Activated CD8-positive, alpha-beta T cell treated with anti-CD3 and anti-CD28 coated beads, Interleukin-2, amount 10 ng/mL, durations not matched to agents 7 days and 5 days (primary cell): ENCODE measurements at regions not wholly inside any gene's neighbourhood (a gene's known extent, or its start where the extent isn't known, plus 50 kb on each side); places are given as distances from the start of the nearest gene placed in this dataset.
"Not testable (repeated sequence)": the region's sequence is repeated elsewhere in the genome, so short reads cannot be mapped to it uniquely, and the experiment has no call there.

Experiments
- ATAC-seq: fragments of 150-1000 bp; cut with Tn5 transposase; one replicate; pipeline ENCODE4 v1.10.0; 2021; ENCODE audit warnings: moderate library complexity
- CTCF ChIA-PET: fragments of 350-600 bp; sonication (Branson Sonifier 250); formaldehyde crosslinking; loops from one replicate; lab custom pipeline; 2021; ENCODE audit warnings: antibody characterized with exemption; lab: Charles Lee
- POLR2A ChIA-PET: fragments of 350-600 bp; sonication (Branson Sonifier 250); formaldehyde crosslinking; loops from one replicate; lab custom pipeline; 2021; ENCODE audit warnings: antibody characterized with exemption; lab: Charles Lee
- DNase-seq: peaks from one replicate; pipeline ENCODE4 v3.0.0-alpha.2; 2020
- H3K27ac Mint-ChIP-seq: one replicate; pipeline ENCODE4 v1.8.0; 2021; ENCODE audit warnings: mild to moderate bottlenecking, mixed read lengths
- H3K27me3 Mint-ChIP-seq: one replicate; pipeline ENCODE4 v1.8.0; 2021; ENCODE audit warnings: low read depth, mixed read lengths
- H3K36me3 Mint-ChIP-seq: one replicate; pipeline ENCODE4 v1.8.0; 2021; ENCODE audit warnings: low read depth, mixed read lengths
- H3K4me1 Mint-ChIP-seq: one replicate; pipeline ENCODE4 v1.8.0; 2021; ENCODE audit warnings: low read depth, mixed read lengths
- H3K4me3 Mint-ChIP-seq: one replicate; pipeline ENCODE4 v1.8.0; 2021; ENCODE audit warnings: mild to moderate bottlenecking, mixed read lengths
- H3K9me3 Mint-ChIP-seq: one replicate; pipeline ENCODE4 v1.8.0; 2022; ENCODE audit warnings: mixed read lengths; ENCODE audit not compliant: insufficient read depth

- CTCF ChIA-PET, result no interaction called here
- no peak overlapping the region for H3K4me3 Mint-ChIP-seq
- H3K27ac Mint-ChIP-seq, result no peak overlapping the region
- POLR2A ChIA-PET, result no interaction called here
- no peaks in the 10 kb centered on the region for H3K27me3 Mint-ChIP-seq
- H3K9me3 Mint-ChIP-seq, result peaks cover 5% of the 10 kb centered on the region
- no peak for DNase-seq
- H3K4me1 Mint-ChIP-seq, result no peaks in the 10 kb centered on the region
- no peaks in the 10 kb centered on the region for H3K36me3 Mint-ChIP-seq
- ATAC-seq, result no peak
Observed at GRCh38 chr2:133624551-133624950, 56.3 kb upstream of the NCKAP5 start.

- Mint-ChIP-seq H3K36me3 (no peaks in the 10 kb centered on the region), H3K9me3 (no peaks in the 10 kb centered on the region), H3K27me3 (no peaks in the 10 kb centered on the region), H3K4me3 (no peak overlapping the region), H3K4me1 (no peaks in the 10 kb centered on the region), H3K27ac (no peak overlapping the region)
- ChIA-PET CTCF (no interaction called here), POLR2A (no interaction called here)
- DNase-seq (no peak), ATAC-seq (no peak)
Observed at GRCh38 chr2:133627741-133628140, 59.5 kb upstream of the NCKAP5 start.

GRCh38 chr2:133633309-133633708 is 65.0 kb upstream of the NCKAP5 start:
- no peak overlapping the region for H3K27ac Mint-ChIP-seq
- H3K36me3 Mint-ChIP-seq, result no peaks in the 10 kb centered on the region
- no peaks in the 10 kb centered on the region for H3K9me3 Mint-ChIP-seq
- no peak for DNase-seq
- H3K4me3 Mint-ChIP-seq, result no peak overlapping the region
- ATAC-seq, result no peak
- no peaks in the 10 kb centered on the region for H3K27me3 Mint-ChIP-seq
- no peaks in the 10 kb centered on the region for H3K4me1 Mint-ChIP-seq
- ChIA-PET CTCF (no interaction called here), POLR2A (no interaction called here)

- ChIA-PET POLR2A (no interaction called here), CTCF (no interaction called here)
- Mint-ChIP-seq H3K9me3 (no peaks in the 10 kb centered on the region), H3K27ac (no peak overlapping the region), H3K36me3 (no peaks in the 10 kb centered on the region), H3K4me1 (no peaks in the 10 kb centered on the region), H3K27me3 (no peaks in the 10 kb centered on the region), H3K4me3 (no peak overlapping the region)
- ATAC-seq, result no peak
- DNase-seq, result no peak
Observed at GRCh38 chr2:133633881-133634409, 65.7 kb upstream of the NCKAP5 start.

- no peaks in the 10 kb centered on the region for H3K27me3 Mint-ChIP-seq
- no peaks in the 10 kb centered on the region for H3K4me1 Mint-ChIP-seq
- H3K4me3 Mint-ChIP-seq, result no peak overlapping the region
- ATAC-seq, result no peak
- H3K36me3 Mint-ChIP-seq, result no peaks in the 10 kb centered on the region
- no peak for DNase-seq
- ChIA-PET CTCF (no interaction called here), POLR2A (no interaction called here)
- H3K27ac Mint-ChIP-seq, result no peak overlapping the region
- H3K9me3 Mint-ChIP-seq, result no peaks in the 10 kb centered on the region
Observed at GRCh38 chr2:133635131-133635530, 66.9 kb upstream of the NCKAP5 start.

- Mint-ChIP-seq H3K27ac (no peak overlapping the region), H3K9me3 (no peaks in the 10 kb centered on the region), H3K27me3 (no peaks in the 10 kb centered on the region), H3K4me3 (no peak overlapping the region), H3K36me3 (no peaks in the 10 kb centered on the region), H3K4me1 (no peaks in the 10 kb centered on the region)
- no peak for ATAC-seq
- CTCF ChIA-PET, result no interaction called here
- POLR2A ChIA-PET, result no interaction called here
- DNase-seq, result no peak
Observed at GRCh38 chr2:133636287-133636686, 68.0 kb upstream of the NCKAP5 start.

GRCh38 chr2:133640103-133640502 is 71.8 kb upstream of the NCKAP5 start:
- Mint-ChIP-seq H3K36me3 (no peaks in the 10 kb centered on the region), H3K9me3 (no peaks in the 10 kb centered on the region), H3K27ac (no peak overlapping the region), H3K27me3 (no peaks in the 10 kb centered on the region), H3K4me1 (no peaks in the 10 kb centered on the region), H3K4me3 (no peak overlapping the region)
- ATAC-seq (no peak), DNase-seq (no peak)
- POLR2A ChIA-PET, result no interaction called here
- CTCF ChIA-PET, result no interaction called here

- ChIA-PET CTCF (no interaction called here), POLR2A (no interaction called here)
- no peaks in the 10 kb centered on the region for H3K36me3 Mint-ChIP-seq
- H3K27me3 Mint-ChIP-seq, result no peaks in the 10 kb centered on the region
- H3K9me3 Mint-ChIP-seq, result no peaks in the 10 kb centered on the region
- ATAC-seq (no peak), DNase-seq (no peak)
- no peak overlapping the region for H3K4me3 Mint-ChIP-seq
- H3K4me1 Mint-ChIP-seq, result no peaks in the 10 kb centered on the region
- H3K27ac Mint-ChIP-seq, result no peak overlapping the region
Observed at GRCh38 chr2:133641497-133641896, 73.2 kb upstream of the NCKAP5 start.

- Mint-ChIP-seq H3K4me1 (no peaks in the 10 kb centered on the region), H3K9me3 (no peaks in the 10 kb centered on the region), H3K27me3 (no peaks in the 10 kb centered on the region), H3K36me3 (no peaks in the 10 kb centered on the region), H3K27ac (no peak overlapping the region), H3K4me3 (no peak overlapping the region)
- DNase-seq, result no peak
- ChIA-PET POLR2A (no interaction called here), CTCF (no interaction called here)
- ATAC-seq, result no peak
Observed at GRCh38 chr2:133641942-133642725, 73.9 kb upstream of the NCKAP5 start.

GRCh38 chr2:133642791-133643191 is 74.5 kb upstream of the NCKAP5 start:
- Mint-ChIP-seq H3K27me3 (no peaks in the 10 kb centered on the region), H3K4me1 (no peaks in the 10 kb centered on the region), H3K36me3 (no peaks in the 10 kb centered on the region), H3K4me3 (no peak overlapping the region), H3K9me3 (no peaks in the 10 kb centered on the region), H3K27ac (no peak overlapping the region)
- CTCF ChIA-PET, result no interaction called here
- ATAC-seq, result no peak
- POLR2A ChIA-PET, result no interaction called here
- DNase-seq, result no peak

GRCh38 chr2:133643863-133644262 is 75.6 kb upstream of the NCKAP5 start:
- Mint-ChIP-seq H3K27ac (no peak overlapping the region), H3K4me3 (no peak overlapping the region), H3K4me1 (no peaks in the 10 kb centered on the region), H3K27me3 (no peaks in the 10 kb centered on the region), H3K9me3 (no peaks in the 10 kb centered on the region), H3K36me3 (no peaks in the 10 kb centered on the region)
- CTCF ChIA-PET, result no interaction called here
- ATAC-seq (no peak), DNase-seq (no peak)
- POLR2A ChIA-PET, result no interaction called here

GRCh38 chr2:133644846-133645245 is 76.6 kb upstream of the NCKAP5 start:
- ATAC-seq (no peak), DNase-seq (no peak)
- ChIA-PET CTCF (no interaction called here), POLR2A (no interaction called here)
- H3K27ac Mint-ChIP-seq, result no peak overlapping the region
- H3K9me3 Mint-ChIP-seq, result no peaks in the 10 kb centered on the region
- H3K4me3 Mint-ChIP-seq, result no peak overlapping the region
- H3K36me3 Mint-ChIP-seq, result no peaks in the 10 kb centered on the region
- no peaks in the 10 kb centered on the region for H3K27me3 Mint-ChIP-seq
- no peaks in the 10 kb centered on the region for H3K4me1 Mint-ChIP-seq

- H3K4me1 Mint-ChIP-seq, H3K4me3 Mint-ChIP-seq, ATAC-seq, H3K36me3 Mint-ChIP-seq, H3K27ac Mint-ChIP-seq, DNase-seq, H3K27me3 Mint-ChIP-seq, POLR2A ChIA-PET, CTCF ChIA-PET, H3K9me3 Mint-ChIP-seq: not testable (repeated sequence)
Observed at GRCh38 chr2:133647386-133647785, 79.1 kb upstream of the NCKAP5 start.
